HT-29 (cell line): ENCODE measurements at regions not wholly inside any gene's neighbourhood (a gene's known extent, or its start where the extent isn't known, plus 50 kb on each side); places are given as distances from the start of the nearest gene placed in this dataset.

Experiments used
- DNase-seq: peaks from one replicate; pipeline ENCODE4 v3.0.0-alpha.2; 2015; ENCODE audit warnings: low spot score

DNA sequence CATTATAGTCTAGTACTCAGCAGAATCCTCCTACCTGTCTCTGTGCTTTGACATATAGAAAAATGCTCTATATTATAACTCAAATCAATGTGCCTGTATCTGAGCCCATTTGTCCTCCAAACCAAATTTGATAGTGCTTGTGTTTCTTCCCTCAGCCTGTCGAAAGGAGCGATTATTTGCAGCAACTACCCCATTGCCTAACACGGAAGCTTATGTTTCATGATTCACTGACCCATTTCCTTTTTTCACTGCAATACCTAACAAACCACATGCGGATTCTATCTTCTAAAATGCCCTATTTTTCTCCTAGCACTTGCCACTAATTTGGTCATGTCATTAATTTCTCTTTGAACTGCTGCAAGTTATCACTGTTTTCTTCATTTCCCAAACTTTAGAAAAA, 1220.6 kb upstream of the CADM2 start:
- no peak for DNase-seq

DNA sequence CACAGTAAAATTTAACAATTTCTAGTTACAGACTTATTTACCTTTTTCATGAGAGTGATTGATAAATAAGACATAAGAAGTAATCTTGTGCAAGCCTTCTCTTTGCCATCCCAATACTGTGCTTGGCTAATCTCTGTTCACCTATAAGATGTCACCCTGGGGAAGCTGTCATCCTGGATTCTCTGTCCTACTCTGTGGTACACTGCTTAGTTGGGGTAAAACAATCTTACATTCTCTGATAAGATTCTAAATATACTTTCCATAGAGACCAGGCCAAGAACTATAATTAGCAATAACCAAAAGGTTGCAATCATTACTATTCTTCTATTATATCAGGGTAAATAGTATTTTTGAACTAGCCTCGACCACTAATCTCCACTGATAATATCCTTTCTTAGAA, 1218.3 kb upstream of the CADM2 start:
- DNase-seq = no peak

DNA sequence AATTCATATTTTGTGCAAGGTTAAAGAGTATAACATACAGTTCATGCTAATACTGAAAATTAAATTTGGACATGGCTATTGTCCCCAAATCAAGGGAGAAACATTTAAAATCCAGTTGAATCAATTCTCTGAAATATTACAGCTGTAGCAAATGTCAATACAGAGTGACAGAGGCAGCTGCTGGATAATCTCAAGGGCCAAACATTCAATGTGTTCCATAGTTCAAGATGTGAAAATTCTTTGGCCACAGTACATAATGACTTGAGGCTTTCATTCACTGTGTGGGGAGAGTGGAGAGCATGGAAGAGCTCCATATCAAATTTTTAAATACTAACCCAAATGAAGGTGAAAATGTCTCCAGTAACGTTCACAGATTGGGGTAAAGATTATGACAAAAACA, 1192.8 kb upstream of the CADM2 start:
- no peak for DNase-seq

DNA sequence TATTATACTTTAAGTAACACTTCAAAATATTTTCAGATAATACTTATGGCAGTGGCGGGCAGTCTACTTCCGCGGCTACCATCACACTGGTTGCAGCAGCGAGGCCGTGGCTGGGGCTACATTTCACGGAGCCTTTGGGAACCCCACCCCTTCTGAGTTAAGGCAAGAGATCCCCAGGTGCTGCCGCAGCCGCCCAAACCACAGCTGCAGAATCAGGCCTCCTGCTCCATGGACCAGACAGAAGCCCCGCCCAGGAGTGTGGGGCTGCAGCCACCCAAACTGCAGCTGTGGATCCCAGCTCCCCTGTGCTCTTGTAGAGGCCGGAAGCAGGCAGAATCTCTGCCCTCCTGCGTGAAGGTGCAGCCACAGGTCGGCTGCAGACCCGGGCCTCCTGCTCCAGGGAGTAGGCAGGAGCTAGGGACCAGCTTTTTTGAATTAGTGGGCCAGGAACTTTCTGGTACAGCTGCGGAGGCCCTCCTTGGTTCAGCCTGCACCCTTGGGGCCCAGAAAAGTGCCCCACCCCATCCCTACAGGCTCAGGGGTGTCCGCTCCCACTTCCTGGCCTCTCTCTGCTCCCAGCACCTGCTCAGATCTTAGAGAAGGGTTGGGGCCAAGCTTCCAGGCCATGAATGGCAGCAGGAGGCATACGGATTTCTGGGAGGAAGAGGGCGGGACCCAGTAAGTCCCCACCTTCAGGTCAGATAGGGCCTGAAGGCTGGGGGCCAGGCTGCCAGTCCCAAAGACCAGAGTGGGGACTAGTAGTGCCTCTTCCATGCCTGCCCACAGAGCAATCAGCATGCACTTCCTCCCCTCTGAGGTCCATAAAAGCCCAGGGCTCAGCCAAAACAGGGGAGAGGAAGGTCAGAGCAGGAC, 1188.8 kb upstream of the CADM2 start:
- no peak for DNase-seq

DNA sequence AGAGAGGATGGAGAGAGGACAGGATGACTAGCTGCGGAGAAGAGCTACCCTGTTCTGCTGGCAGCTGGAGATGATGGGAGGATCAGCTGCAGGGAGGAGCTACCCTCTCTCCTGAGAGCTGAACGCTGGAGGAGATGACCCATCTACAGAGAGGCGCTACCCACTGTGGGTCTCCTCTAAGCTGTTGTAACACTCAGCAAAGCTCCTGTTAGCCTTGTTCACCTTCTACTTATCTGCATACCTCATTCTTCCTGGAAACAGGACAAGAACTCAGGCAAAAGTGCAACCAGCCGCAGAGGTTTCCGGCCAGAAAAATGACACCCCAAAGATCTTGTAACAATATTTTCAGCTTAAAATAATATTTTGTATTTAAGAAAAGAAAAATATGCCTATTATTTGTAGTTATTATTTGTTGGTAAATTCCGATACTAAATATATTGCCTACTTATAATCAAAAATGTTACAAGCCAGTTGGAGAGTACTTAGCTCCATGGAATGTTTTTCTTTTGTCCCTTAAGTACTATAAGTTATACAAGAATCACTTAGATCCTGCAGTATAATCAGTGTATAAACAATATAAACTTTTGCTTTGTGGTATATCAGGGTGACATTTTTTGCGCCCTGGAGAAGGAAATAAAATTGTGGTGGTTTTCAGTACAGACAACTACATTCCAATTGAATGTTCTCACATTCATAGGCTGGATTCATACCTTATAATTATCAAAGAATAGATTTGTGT, 1188.0 kb upstream of the CADM2 start:
- no peak for DNase-seq

DNA sequence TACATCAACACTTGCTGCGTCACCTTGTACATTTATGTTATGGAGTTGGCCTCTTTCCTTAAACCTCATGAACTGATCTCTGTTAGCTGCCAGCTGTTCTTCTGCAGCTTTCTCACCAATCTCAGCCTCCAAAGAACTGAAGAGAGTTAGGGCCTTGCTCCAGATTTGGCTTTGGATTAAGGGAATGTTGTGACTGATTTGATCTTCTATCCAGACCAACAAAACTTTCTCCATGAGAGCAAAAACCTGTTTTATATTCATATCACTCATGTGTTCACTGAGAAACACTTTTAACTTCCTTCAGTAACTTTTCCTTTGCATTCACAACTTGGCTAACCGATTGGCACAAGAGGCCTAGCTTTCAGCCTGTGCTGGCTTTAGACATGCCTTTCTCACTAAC, 1156.0 kb upstream of the CADM2 start:
- no peak for DNase-seq

DNA sequence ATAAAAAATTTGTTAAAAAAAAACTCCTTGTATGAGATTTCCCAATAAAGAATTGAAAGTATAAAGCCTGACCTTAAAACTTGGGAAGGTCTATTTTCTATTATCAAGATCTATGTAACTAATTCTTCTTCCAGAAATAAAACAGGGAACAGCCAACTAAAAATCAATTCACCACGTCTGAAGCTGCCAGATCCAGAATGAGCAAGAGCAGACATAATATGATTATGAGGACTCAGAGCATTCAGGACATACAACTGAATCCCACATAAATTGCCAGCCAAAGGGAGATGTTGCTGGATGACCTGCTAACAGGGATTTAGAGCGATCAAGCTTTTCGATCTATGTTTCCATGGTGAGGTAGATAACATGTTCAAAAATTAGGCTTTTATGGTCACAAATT, 1151.3 kb upstream of the CADM2 start:
- DNase-seq = no peak

DNA sequence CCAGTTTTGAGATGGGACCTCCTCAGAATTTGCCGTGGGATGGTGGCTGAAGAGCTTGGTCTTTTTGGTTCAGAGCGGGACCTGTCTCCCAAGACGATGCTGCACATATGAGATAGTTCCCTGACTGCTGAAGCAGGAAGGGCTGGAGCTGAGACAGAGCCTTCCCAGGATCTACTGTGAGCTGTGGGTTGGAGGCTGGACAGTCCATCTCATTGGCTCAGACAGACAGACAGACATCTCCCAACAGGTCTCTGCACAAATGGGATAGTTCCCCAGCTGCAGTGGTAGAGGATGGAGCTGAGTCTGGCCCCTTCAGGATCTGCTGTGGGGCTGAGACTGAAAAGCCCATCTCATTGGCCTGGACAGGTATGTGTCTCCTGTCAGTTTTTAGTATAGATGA, 1145.6 kb upstream of the CADM2 start:
- no peak for DNase-seq

DNA sequence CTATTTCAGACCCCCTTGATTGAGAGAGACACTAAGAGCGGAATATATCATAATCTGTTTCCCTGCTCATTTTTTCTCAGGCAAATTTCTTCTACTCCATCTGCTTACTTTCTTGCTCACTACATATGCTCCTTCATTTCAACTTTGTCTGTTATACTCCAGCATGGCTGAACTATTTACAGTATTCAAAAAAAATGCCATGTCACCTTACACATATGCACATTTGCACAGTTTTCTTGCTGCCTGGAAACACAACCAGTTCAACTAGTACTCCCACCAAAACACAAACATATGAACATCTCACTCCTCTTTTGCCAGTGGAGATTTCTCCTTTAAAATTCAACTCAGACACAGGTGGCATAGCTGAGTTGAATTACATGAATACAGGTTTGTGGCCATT, 1142.1 kb upstream of the CADM2 start:
- no peak for DNase-seq

DNA sequence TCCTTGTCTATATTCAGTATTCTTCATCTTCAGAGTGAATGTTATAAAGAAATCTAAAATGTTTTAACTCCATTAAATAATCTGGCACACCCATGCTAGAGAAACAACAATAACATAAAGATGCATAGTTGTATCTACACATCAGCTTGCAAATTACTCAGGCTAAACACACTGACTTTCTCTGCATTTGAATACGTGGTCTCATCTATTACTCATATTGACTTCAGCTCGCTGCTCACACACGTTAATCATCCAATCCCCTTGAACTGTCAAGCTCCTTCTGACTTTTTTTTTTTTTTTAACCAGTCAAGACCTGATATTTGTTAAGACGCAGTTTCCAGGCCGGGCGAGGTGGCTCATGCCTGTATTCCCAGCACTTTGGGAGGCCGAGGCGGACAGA, 1137.3 kb upstream of the CADM2 start:
- no peak for DNase-seq

DNA sequence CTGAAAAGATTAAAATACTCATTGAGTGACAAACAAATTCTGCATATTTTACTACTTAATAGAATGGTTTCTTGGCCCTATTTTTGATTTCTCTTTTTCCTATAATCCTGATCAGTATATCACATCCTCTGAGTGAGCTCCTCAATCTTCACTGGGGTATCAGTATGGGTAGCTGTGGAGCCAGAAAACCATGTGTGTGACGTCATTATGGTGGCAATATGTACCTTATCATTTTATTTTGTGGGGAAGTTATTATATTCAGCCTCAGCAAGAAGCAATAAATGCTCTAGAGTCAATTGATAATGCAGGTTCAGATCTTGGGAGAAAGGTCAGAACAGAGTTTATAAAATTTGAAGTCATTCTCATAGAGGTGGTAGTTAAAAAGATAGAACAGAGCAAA, 1135.7 kb upstream of the CADM2 start:
- no peak for DNase-seq

DNA sequence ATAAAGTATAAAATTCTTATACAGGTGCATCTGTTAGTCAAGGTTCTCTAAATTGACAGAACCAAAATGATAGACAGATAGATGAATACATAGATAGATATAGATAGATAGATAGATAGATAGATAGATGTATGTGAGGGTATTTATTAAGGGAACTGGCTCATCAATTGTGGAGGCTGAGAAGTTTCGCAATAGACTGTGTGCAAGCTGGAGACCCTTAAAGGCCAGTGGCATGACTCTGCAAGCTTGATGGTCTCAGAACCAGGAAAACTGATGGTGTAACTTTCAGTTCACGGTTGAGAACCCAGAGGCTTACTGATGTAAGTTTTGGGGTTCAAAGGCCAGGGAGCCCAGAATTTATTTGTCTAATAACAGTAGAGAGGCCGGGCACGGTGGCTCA, 1123.7 kb upstream of the CADM2 start:
- no peak for DNase-seq

DNA sequence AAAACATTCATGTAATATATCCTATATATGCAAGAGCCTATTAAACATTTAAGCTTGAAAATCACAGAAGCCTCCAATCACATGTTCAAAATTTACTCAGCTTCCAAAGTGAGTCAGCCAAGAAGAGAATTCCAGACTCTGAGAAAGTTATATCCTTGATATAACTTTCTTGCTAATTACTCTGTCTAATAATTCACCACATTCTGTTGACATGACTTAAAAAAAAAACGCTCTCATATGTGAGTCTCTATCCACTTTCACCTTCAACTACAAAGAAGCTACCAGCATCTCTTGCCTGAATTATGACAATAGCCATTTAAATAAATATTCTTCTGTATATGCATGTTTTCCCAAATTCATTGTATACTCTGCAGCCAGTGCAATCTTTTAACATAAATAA, 1116.3 kb upstream of the CADM2 start:
- DNase-seq = no peak

DNA sequence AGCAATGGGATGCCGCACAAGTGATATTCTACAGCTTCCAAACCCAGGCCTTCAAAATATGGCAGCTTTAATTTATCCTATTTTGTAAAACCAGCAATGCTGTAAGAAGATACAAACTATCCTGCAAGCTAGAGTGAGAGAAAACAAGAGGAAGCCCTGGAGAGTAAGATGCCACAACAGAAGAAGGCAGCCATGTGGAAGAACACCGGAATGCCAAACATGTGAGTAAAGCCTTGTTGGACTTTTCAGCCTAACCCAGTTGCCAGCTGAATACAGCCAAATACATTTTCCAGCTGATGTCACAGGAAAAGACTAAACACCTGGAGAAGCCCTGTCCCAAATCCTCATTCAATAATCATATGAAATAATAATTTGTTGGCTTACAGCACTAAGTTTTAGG, 1115.1 kb upstream of the CADM2 start:
- DNase-seq = no peak

DNA sequence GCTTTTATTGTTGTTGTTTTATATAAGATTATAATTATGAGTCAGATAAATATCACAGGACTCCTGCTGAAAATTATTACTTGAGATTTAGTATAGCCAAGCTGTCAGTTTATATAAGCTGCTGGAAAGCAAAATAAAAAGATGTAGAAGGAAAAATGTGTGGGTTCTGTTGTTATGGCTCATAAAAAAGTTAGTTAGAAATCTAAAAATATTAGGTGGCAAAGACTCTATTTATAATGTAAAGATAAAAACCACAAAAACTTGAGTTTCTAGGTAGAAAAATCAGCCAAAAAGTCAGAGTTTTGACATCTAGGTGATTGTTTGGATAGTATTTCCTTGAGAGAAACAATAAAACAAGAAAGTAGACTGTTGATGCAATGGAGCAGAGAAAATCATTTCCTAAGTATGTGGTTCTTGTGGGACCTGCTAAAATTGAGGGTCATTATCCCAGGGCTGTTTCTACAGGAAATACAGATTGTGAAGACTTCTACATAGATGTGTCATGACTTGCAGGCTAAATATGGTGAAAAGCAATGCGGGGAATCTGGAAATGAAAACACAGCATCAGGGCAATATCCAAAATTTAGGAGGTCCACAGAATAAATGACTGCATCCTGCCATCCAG, 1109.6 kb upstream of the CADM2 start:
- no peak for DNase-seq

DNA sequence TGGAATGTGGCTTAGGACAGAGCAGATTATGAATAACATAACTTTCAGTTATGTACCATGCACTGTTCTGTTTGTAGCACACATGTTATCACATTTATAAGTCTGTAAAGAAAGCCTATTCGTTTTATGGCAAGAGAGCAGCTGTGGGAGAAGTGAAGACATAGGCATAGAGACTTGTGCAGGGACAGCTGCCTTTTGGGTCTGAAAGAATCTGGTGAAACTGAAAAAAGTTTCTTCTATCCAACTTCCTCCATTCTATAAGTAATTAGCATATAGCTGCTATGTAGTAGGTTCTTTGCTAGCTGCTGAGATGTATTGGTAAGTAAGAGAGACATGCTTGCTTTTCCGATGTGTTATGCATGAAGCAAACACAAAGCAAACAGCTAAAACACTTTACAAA, 1095.4 kb upstream of the CADM2 start:
- no peak for DNase-seq

DNA sequence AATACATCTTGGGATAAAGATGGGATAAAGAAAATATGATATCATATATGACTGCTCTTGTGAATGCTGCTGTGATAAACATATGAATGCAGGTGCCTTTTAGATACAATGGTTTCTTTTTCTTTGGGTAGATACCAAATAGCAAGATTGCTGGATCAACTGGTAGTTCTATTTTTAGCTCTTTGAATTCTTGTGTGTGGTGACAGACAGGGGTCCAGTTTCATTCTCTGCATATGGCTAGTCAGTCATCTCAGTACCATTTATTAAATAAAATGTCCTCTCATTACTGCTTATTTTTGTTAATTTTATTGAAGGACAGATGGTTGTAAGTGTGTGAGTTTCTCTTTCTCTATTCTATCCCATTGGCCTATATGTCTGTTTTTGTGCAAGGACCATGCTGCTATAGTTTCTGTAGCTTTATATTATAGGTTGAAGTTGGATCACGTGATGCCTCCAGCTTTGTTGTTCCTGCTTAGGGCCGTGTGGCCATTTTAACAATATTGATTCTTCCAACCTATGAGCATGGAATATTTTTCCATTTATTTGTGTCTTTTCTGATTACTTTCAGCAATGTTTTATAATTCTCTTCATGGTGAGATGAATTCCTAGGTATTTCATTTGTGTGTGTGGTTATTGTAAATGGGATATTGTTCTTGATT, 1089.8 kb upstream of the CADM2 start:
- no peak for DNase-seq

DNA sequence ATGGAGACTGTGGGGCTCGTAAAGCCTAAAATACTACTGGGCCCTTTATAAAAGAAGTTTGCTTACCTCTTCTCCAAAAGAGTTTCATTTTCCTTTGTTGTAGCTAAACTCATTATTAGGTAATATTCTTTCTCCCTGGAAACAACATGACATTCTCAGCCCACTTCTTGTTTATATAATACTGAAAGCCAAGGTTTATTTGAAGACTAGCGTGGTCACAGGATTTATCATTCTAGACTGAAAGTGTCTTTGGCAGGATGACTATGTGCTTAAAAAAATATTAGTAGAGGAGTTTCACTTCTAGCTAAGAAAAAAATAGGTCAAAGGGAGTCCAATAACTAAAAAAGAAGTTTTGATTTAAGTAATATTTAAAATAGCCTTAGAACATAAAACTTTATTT, 1085.2 kb upstream of the CADM2 start:
- no peak for DNase-seq

DNA sequence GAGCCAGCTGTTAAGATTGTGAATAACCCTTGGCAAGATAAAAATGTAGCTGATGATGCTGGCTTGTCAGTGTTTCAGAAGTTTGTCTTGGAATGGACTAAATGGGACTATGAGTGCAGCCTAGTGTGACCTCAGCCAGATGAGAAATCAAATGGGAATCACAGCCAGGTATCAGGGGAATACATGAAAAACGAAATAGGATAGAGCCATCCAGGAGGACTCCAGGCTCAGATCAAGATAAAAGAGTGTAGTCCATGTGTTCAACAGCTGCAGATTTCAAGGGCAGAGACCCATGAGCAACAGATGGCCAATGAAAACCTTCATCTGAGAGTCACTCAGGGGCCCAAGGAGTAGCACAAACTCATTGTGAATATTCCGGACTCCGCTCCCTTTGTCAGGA, 1080.9 kb upstream of the CADM2 start:
- DNase-seq = no peak

DNA sequence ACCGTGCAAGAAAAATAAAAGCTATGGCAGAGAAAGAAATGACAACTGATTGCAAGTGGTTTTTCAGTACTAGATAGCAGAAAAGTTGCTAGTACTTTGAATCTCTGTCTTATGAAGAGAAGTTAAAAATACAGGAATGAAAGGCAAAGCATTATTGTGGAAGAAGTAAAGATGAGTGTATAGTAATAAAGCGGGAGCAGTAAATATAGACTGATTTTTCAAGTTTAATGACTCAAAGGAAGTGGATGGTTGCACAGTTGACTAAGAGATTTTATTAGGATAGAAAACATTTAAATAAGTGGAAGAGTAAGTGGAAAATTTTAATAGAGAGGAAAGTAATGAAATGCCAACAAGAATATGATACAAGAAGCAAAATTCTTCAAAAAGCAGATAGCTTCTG, 1076.1 kb upstream of the CADM2 start:
- DNase-seq = no peak

DNA sequence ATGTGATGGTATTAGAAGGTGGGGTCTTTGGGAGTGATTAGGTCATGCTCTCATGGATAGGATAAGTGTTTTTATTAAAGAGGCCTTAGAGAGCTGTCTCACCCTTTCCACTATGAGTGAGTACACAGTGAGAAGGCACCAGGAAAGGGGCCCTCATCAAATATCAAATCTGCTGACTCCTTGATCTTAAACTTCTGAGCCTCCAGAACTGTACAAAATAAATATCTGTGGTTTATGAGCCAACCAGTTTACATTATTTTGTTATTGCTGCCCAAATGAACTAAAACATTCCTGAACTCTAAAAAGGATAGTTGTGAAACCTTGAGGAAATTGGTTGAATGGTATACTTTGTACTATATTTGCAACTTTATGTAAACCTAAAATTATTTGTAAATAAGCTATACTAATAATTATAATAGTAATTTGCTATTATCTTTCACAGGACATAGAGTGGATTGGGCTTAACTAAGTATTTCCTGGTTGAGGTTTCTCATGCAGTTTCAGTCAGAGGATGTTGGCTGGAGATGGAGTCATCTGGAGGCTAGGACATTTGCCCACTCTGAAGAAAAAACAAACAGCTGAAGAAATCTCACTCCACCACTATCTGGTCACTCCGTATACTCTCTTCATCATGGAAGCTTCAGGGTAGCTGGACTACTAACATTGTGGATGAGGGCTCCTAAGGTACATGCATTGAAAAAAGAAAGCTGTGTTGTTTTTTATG, 1068.6 kb upstream of the CADM2 start:
- DNase-seq = no peak

DNA sequence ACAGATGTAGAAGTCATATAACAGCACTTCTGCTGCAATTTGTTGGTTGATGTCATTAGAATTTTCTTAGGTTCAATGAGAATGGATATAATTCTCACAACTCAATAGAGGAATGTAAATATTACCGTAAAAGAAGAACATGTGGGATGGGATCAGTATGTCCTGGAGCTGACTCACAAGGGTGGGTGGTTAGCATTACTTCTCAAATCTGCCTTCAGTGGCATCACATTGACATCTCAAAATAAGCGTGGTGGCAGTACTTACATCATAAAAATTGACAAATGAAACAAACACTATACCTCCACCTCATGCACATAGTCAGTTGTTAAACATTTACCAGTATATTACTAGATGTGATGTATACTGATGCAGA, 1068.0 kb upstream of the CADM2 start:
- DNase-seq = no peak
